ENCODE measurements at regions not wholly inside any gene's neighbourhood (a gene's known extent, or its start where the extent isn't known, plus 50 kb on each side); places are given as distances from the start of the nearest gene placed in this dataset.
A peak's percentile ranks its signal among the peaks of the same experiment; 100 is the strongest.

DNA sequence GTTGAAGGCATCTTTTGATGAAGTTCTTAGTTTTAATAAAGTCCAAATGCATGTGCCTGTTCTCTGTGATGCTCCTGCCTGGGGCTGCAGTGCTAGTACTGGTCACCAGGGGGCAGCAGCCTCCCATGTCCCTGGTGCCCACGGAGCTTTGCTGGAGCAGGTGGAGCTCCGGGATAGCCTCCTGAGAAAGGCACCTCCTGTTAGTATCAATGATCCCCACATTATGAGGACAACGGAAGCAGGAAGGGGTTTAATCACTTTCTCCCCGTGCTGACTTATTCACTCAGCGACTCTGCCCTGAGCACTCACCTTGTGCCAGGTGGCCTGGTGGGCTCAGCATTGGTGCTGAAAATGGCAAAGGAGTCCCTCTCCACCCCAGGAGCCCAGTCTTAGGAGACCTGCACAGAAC lies 123.0 kb upstream of the PZP start:
- Histone ChIP-seq H3K4me2 (no peak overlapping the region), H3K4me3 (no peak overlapping the region), H3K9me3 (no peaks in the 10 kb centered on the region), H3K4me1 (0 out of 3 replicates have a peak, but pooled peaks cover 6% of the 10 kb centered on the region), H3K27ac (no peak overlapping the region)
- DNase-seq (ENCODE audit: low read depth in 1 of 2, low spot score in 1 of 2) (peak; percentile 35 to 49), FAIRE-seq (peak; percentile 77), ATAC-seq (peak; percentile 79 to 90; a peak in 5 of 6 replicates)
- ChIA-PET POLR2A (no interaction called here), CTCF (interaction anchor here (0.5 to 1.7 kb wide), 11 partner anchors 9 to 674 kb away, joined by 3 to 15 read pairs (median 4); no protein-coding TSS in a partner anchor)
- WGBS (ENCODE audit: missing lambda C conversion rate): 19% methylated on average over 3 of the region's 5 CpGs
- no peak for TF ChIP-seq HMGXB4 (CRISPR knock-in tag; IDR thresholded peaks at IDR 0.05; ENCODE audit: borderline replicate concordance)
- TF ChIP-seq, protein P1, sequence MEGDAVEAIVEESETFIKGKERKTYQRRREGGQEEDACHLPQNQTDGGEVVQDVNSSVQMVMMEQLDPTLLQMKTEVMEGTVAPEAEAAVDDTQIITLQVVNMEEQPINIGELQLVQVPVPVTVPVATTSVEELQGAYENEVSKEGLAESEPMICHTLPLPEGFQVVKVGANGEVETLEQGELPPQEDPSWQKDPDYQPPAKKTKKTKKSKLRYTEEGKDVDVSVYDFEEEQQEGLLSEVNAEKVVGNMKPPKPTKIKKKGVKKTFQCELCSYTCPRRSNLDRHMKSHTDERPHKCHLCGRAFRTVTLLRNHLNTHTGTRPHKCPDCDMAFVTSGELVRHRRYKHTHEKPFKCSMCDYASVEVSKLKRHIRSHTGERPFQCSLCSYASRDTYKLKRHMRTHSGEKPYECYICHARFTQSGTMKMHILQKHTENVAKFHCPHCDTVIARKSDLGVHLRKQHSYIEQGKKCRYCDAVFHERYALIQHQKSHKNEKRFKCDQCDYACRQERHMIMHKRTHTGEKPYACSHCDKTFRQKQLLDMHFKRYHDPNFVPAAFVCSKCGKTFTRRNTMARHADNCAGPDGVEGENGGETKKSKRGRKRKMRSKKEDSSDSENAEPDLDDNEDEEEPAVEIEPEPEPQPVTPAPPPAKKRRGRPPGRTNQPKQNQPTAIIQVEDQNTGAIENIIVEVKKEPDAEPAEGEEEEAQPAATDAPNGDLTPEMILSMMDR (IDR thresholded peaks at IDR 0.05): peak; percentile 85
- no peak for TF ChIP-seq HOXB13 (CRISPR knock-in tag; IDR thresholded peaks at IDR 0.05; ENCODE audit: low read depth)
- no peak for TF ChIP-seq JUNB (IDR thresholded peaks at IDR 0.05)
- peak; percentile 83 to 85 for TF ChIP-seq RAD21 (conservative IDR thresholded peaks at IDR 0.05 in 1 of 2, IDR thresholded peaks at IDR 0.05 in 1 of 2)
- no peak for TF ChIP-seq ZC3H11A (IDR thresholded peaks at IDR 0.05)
- TF ChIP-seq SMC3 (IDR thresholded peaks at IDR 0.05): peak; percentile 62
- TF ChIP-seq FOSB (CRISPR knock-in tag; IDR thresholded peaks at IDR 0.05): no peak

- no peak for ATAC-seq
- CTCF ChIA-PET: interaction anchor here (0.6 kb wide), 1 partner anchor 49 kb away, joined by 3 read pairs; no protein-coding TSS in a partner anchor
These were observed 120.8 kb upstream of the PZP start for GRCh38 chr12:9329019-9329418.

GRCh38 chr12:9328065-9328464 lies 119.9 kb upstream of the PZP start:
- TF ChIP-seq EHF (CRISPR knock-in tag; IDR thresholded peaks at IDR 0.05): no peak
- no peak for TF ChIP-seq SMC3 (IDR thresholded peaks at IDR 0.05)
- no peak for TF ChIP-seq CHD2 (IDR thresholded peaks at IDR 0.05; ENCODE audit: low read length, partially characterized antibody)
- no peak for TF ChIP-seq NPAS2 (CRISPR knock-in tag; IDR thresholded peaks at IDR 0.05; ENCODE audit: borderline replicate concordance)
- TF ChIP-seq POLR2AphosphoS2 (conservative IDR thresholded peaks at IDR 0.05; ENCODE audit: low read length): no peak
- no peak for TF ChIP-seq FOSB (CRISPR knock-in tag; IDR thresholded peaks at IDR 0.05)
- no peak for TF ChIP-seq FOSL2 (IDR thresholded peaks at IDR 0.05)
- TF ChIP-seq FOSL2 (CRISPR knock-in tag; IDR thresholded peaks at IDR 0.05): no peak
- no peak for TF ChIP-seq ZC3H11A (IDR thresholded peaks at IDR 0.05)
- no peak for TF ChIP-seq SREBF2 (IDR thresholded peaks at IDR 0.05)
- TF ChIP-seq MAX (IDR thresholded peaks at IDR 0.05): no peak
- 59% methylated on average over 2 of the region's 2 CpGs for WGBS (ENCODE audit: missing lambda C conversion rate)
- DNase-seq (ENCODE audit: low read depth in 1 of 2, low spot score in 1 of 2) (no peak), FAIRE-seq (no peak), ATAC-seq (no peak)
- Histone ChIP-seq H3K9me3 (no peaks in the 10 kb centered on the region), H3K27ac (no peak overlapping the region), H3K4me3 (no peak overlapping the region), H3K4me2 (no peak overlapping the region), H3K4me1 (no peaks in the 10 kb centered on the region)
- ChIA-PET CTCF (no interaction called here), POLR2A (no interaction called here)

More at GRCh38 chr12:9329019-9329418, 120.8 kb upstream of the PZP start:
- Histone ChIP-seq H3K9me3 (no peaks in the 10 kb centered on the region), H3K27ac (no peak overlapping the region), H3K4me1 (0 out of 3 replicates have a peak, but pooled peaks cover 4% of the 10 kb centered on the region), H3K4me2 (no peak overlapping the region), H3K4me3 (no peak overlapping the region)
- no peak for TF ChIP-seq POLR2AphosphoS2 (conservative IDR thresholded peaks at IDR 0.05; ENCODE audit: low read length)
- TF ChIP-seq RAD21 (conservative IDR thresholded peaks at IDR 0.05 in 1 of 2, IDR thresholded peaks at IDR 0.05 in 1 of 2): no peak
- TF ChIP-seq PHF8 (IDR thresholded peaks at IDR 0.05; ENCODE audit: borderline replicate concordance, low read depth): no peak
- no peak for TF ChIP-seq HOXA7 (CRISPR knock-in tag; IDR thresholded peaks at IDR 0.05)
- TF ChIP-seq HDAC2 (IDR thresholded peaks at IDR 0.05): no peak
- TF ChIP-seq EHF (CRISPR knock-in tag; IDR thresholded peaks at IDR 0.05): no peak
- no peak for TF ChIP-seq CEBPB (IDR thresholded peaks at IDR 0.05)
- no peak for TF ChIP-seq CHD4 (IDR thresholded peaks at IDR 0.05; ENCODE audit: borderline replicate concordance)
- TF ChIP-seq FOSL2 (IDR thresholded peaks at IDR 0.05): no peak
- no peak for TF ChIP-seq FOSL2 (CRISPR knock-in tag; IDR thresholded peaks at IDR 0.05)
- TF ChIP-seq ZSCAN20 (CRISPR knock-in tag; IDR thresholded peaks at IDR 0.05): no peak
- no peak for TF ChIP-seq JUN (IDR thresholded peaks at IDR 0.05)
- no peak for TF ChIP-seq HEYL (CRISPR knock-in tag; IDR thresholded peaks at IDR 0.05)
- no peak for TF ChIP-seq USF2 (IDR thresholded peaks at IDR 0.05)
- WGBS (ENCODE audit: missing lambda C conversion rate): 71% methylated on average over 5 of the region's 5 CpGs
- POLR2A ChIA-PET: no interaction called here
- FAIRE-seq (no peak), DNase-seq (ENCODE audit: low read depth in 1 of 2, low spot score in 1 of 2) (no peak)

Data from A549 (cell line).